Loucy (cell line): ENCODE measurements at regions not wholly inside any gene's neighbourhood (a gene's known extent, or its start where the extent isn't known, plus 50 kb on each side); places are given as distances from the start of the nearest gene placed in this dataset.

Experiments used
- H2AFZ ChIP-seq: fragments of 200-600 bp; sonication (generic); 2 replicates; pipeline ENCODE4 v1.6.0; 2016; ENCODE audit warnings: antibody characterized with exemption, mild to moderate bottlenecking, low read length, moderate library complexity
- H3F3A ChIP-seq: fragments of 200-600 bp; 2 replicates; pipeline ENCODE4 v1.6.0; 2016; ENCODE audit warnings: antibody characterized with exemption, low read depth, mild to moderate bottlenecking
- H3K27me3 ChIP-seq: fragments of 200-600 bp; sonication (generic); 2 replicates; pipeline ENCODE4 v1.6.1; 2014; ENCODE audit warnings: low read length, mild to moderate bottlenecking; ENCODE audit not compliant: insufficient read depth, poor library complexity, severe bottlenecking
- H3K36me3 ChIP-seq: fragments of 200-600 bp; sonication (generic); 2 replicates; pipeline ENCODE4 v1.6.1; 2016; ENCODE audit warnings: low read length; ENCODE audit not compliant: insufficient read depth
- H3K4me1 ChIP-seq: fragments of 200-600 bp; sonication (generic); 2 replicates; pipeline ENCODE4 v1.5.1; 2014; ENCODE audit warnings: low read length, mild to moderate bottlenecking; ENCODE audit not compliant: insufficient read depth, poor library complexity, severe bottlenecking
- H3K4me2 ChIP-seq: fragments of 200-600 bp; sonication (generic); 2 replicates; pipeline ENCODE4 v1.6.0; 2014; ENCODE audit warnings: antibody characterized with exemption, low read length, low read depth, mild to moderate bottlenecking; ENCODE audit not compliant: poor library complexity, severe bottlenecking
- H3K4me3 ChIP-seq: fragments of 200-600 bp; sonication (generic); 2 replicates; pipeline ENCODE4 v1.5.1; 2014; ENCODE audit warnings: low read length, mild to moderate bottlenecking, mixed read lengths; ENCODE audit not compliant: poor library complexity, severe bottlenecking
- H3K79me2 ChIP-seq: fragments of 200-600 bp; sonication (generic); 2 replicates; pipeline ENCODE4 v1.6.1; 2014; ENCODE audit warnings: low read length; ENCODE audit not compliant: insufficient read depth
- H3K9ac ChIP-seq: fragments of 200-600 bp; sonication (generic); 2 replicates; pipeline ENCODE4 v1.6.0; 2014; ENCODE audit warnings: mild to moderate bottlenecking, low read depth, low read length, moderate library complexity; ENCODE audit not compliant: poor library complexity, severe bottlenecking
- H3K9me2 ChIP-seq: fragments of 200-600 bp; sonication (generic); replicated peaks from 2 replicates; pipeline ENCODE4 v1.6.1; 2016; ENCODE audit warnings: low read depth, low read length, mixed read lengths
- H3K9me3 ChIP-seq: fragments of 200-600 bp; sonication (generic); 2 replicates; pipeline ENCODE4 v1.6.1; 2014; ENCODE audit warnings: mild to moderate bottlenecking, antibody characterized with exemption, low read length, low read depth; ENCODE audit not compliant: insufficient read depth
- H4K20me1 ChIP-seq: fragments of 200-600 bp; sonication (generic); 2 replicates; pipeline ENCODE4 v1.6.0; 2014; ENCODE audit warnings: antibody characterized with exemption, low read length, mild to moderate bottlenecking; ENCODE audit not compliant: insufficient read depth, poor library complexity, severe bottlenecking
- CTCF ChIP-seq: fragments of 200-600 bp; sonication (generic); conservative IDR thresholded peaks from 2 replicates; pipeline ENCODE4 v1.5.1; 2014; ENCODE audit warnings: mild to moderate bottlenecking, antibody characterized with exemption, low read length
- EZH2phosphoT487 ChIP-seq: fragments of 200-600 bp; IDR thresholded peaks from 2 replicates; pipeline ENCODE4 v1.6.1; 2018; ENCODE audit warnings: antibody characterized with exemption, mild to moderate bottlenecking, moderate library complexity, borderline replicate concordance

- Histone ChIP-seq H3F3A (no peaks in the 10 kb centered on the region), H4K20me1 (no peaks in the 10 kb centered on the region), H3K36me3 (no peaks in the 10 kb centered on the region), H2AFZ (no peak overlapping the region), H3K9me2 (no peaks in the 10 kb centered on the region), H3K4me1 (no peaks in the 10 kb centered on the region), H3K4me2 (no peak overlapping the region), H3K79me2 (no peaks in the 10 kb centered on the region), H3K9me3 (no peaks in the 10 kb centered on the region), H3K27me3 (peaks cover 3% of the 10 kb centered on the region), H3K4me3 (no peak overlapping the region), H3K9ac (no peak overlapping the region)
- TF ChIP-seq CTCF, result no peak
- no peak for TF ChIP-seq EZH2phosphoT487
Measured at GRCh38 chr2:221655300-221655699, 83.2 kb upstream of the EPHA4 start.

DNA sequence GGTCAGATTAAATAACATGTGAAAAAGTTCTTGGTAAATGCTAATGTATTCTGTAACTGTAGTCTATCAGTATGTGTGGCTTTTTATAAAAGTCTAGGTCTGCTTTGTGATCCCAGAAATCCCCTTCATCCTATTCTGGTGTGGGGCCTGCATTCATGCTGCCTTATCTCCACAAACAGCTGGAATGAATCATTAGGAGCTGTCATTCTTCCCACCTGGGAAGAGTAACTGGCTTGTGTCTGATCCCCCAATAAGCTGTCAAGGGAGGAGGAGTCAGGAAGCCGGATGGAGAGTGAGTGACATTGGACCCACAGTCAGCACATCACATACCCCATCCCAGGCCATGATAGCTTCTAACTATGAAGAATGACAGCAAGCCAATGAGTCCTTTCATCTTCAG is 81.1 kb upstream of the EPHA4 start:
- H3K4me1 ChIP-seq, result no peaks in the 10 kb centered on the region
- no peaks in the 10 kb centered on the region for H4K20me1 ChIP-seq
- no peak for TF ChIP-seq CTCF
- H3K36me3 ChIP-seq, result no peaks in the 10 kb centered on the region
- no peak overlapping the region for H3K9ac ChIP-seq
- H2AFZ ChIP-seq, result no peak overlapping the region
- H3F3A ChIP-seq, result no peaks in the 10 kb centered on the region
- H3K9me2 ChIP-seq, result no peaks in the 10 kb centered on the region
- no peak overlapping the region for H3K4me3 ChIP-seq
- no peaks in the 10 kb centered on the region for H3K79me2 ChIP-seq
- H3K4me2 ChIP-seq, result no peak overlapping the region
- H3K27me3 ChIP-seq, result no peaks in the 10 kb centered on the region
- H3K9me3 ChIP-seq, result no peaks in the 10 kb centered on the region

- no peaks in the 10 kb centered on the region for H4K20me1 ChIP-seq
- no peaks in the 10 kb centered on the region for H3K79me2 ChIP-seq
- no peaks in the 10 kb centered on the region for H3K9me2 ChIP-seq
- TF ChIP-seq CTCF (no peak), EZH2phosphoT487 (no peak)
- H3F3A ChIP-seq, result no peaks in the 10 kb centered on the region
- H3K4me1 ChIP-seq, result no peaks in the 10 kb centered on the region
- H3K9me3 ChIP-seq, result no peaks in the 10 kb centered on the region
- H3K9ac ChIP-seq, result no peak overlapping the region
- H3K4me3 ChIP-seq, result no peak overlapping the region
- H3K36me3 ChIP-seq, result no peaks in the 10 kb centered on the region
- no peaks in the 10 kb centered on the region for H3K27me3 ChIP-seq
- H3K4me2 ChIP-seq, result no peak overlapping the region
- no peak overlapping the region for H2AFZ ChIP-seq
Measured at GRCh38 chr2:221649051-221649775, 77.1 kb upstream of the EPHA4 start.
